CD14-positive monocyte (primary cell): ENCODE measurements at regions not wholly inside any gene's neighbourhood (a gene's known extent, or its start where the extent isn't known, plus 50 kb on each side); places are given as distances from the start of the nearest gene placed in this dataset.
"Not testable (repeated sequence)": the region's sequence is repeated elsewhere in the genome, so short reads cannot be mapped to it uniquely, and the experiment has no call there.

Source experiments
- DNase-seq, 3 donors: peaks; one replicate each; pipeline ENCODE4 v3.0.0-alpha.2; 2011 to 2022
- H2AFZ ChIP-seq: 2 replicates; pipeline ENCODE4 v1.6.0; 2012; ENCODE audit warnings: mild to moderate bottlenecking, low read depth, low read length, inconsistent platforms; ENCODE audit not compliant: insufficient read depth, poor library complexity, severe bottlenecking
- H3K27ac ChIP-seq, 2 donors: 1 replicate in 1 of 2; 2 replicates in 1 of 2; pipeline ENCODE4 v1.5.1; 2012 to 2013; ENCODE audit warnings: low read length in 2 of 2, control low read depth in 1 of 2, inconsistent platforms in 1 of 2, low read depth in 1 of 2, mild to moderate bottlenecking in 1 of 2
- H3K27me3 ChIP-seq, 2 donors: one replicate each; pipeline versions ENCODE4 v1.6.0 to v1.6.1; 2011 to 2013; ENCODE audit warnings: low read length in 2 of 2; ENCODE audit not compliant: control insufficient read depth in 2 of 2, insufficient read depth in 2 of 2
- H3K36me3 ChIP-seq, 2 donors: replicated peaks in 1 of 2; 1 replicate in 1 of 2; 2 replicates in 1 of 2; pipeline versions ENCODE4 v1.5.1 to v1.6.1; 2012 to 2013; ENCODE audit warnings: low read length in 2 of 2, control low read depth in 1 of 2, inconsistent platforms in 1 of 2, mild to moderate bottlenecking in 1 of 2; ENCODE audit not compliant: insufficient read depth in 2 of 2, control insufficient read depth in 1 of 2
- H3K4me1 ChIP-seq, 2 donors: 1 replicate in 1 of 2; 2 replicates in 1 of 2; pipeline versions ENCODE4 v1.5.1 to v1.6.1; 2012 to 2013; ENCODE audit warnings: low read length in 2 of 2, control low read depth in 1 of 2, inconsistent platforms in 1 of 2, mild to moderate bottlenecking in 1 of 2, moderate library complexity in 1 of 2; ENCODE audit not compliant: insufficient read depth in 2 of 2, control insufficient read depth in 1 of 2
- H3K4me2 ChIP-seq: replicated peaks from 2 replicates; pipeline ENCODE3; 2012; ENCODE audit warnings: low read length, moderate library complexity, mild to moderate bottlenecking; ENCODE audit not compliant: poor library complexity, severe bottlenecking; ENCODE audit errors: extremely low read depth
- H3K4me3 ChIP-seq, 3 experiments: fragments of 200-600 bp in 1 of 3; sonication (generic) in 1 of 3; replicated peaks in 1 of 3; 1 replicate in 2 of 3; 2 replicates in 1 of 3; pipeline ENCODE4 v1.5.1; 2011 to 2013; ENCODE audit warnings: low read length in 3 of 3, mild to moderate bottlenecking in 3 of 3, control low read depth in 2 of 3, low read depth in 2 of 3, inconsistent platforms in 1 of 3, moderate library complexity in 1 of 3
- H3K79me2 ChIP-seq: 2 replicates; pipeline ENCODE4 v1.6.0; 2012; ENCODE audit warnings: mild to moderate bottlenecking, control low read depth, inconsistent platforms, low read length, moderate library complexity; ENCODE audit not compliant: insufficient read depth
- H3K9ac ChIP-seq: 2 replicates; pipeline ENCODE4 v1.6.0; 2017; ENCODE audit warnings: low read length, mild to moderate bottlenecking; ENCODE audit not compliant: insufficient read depth, poor library complexity, severe bottlenecking
- H3K9me3 ChIP-seq, 2 donors: replicated peaks in 1 of 2; 1 replicate in 1 of 2; 2 replicates in 1 of 2; pipeline versions ENCODE4 v1.5.1 to v1.6.1; 2012 to 2013; ENCODE audit warnings: low read length in 2 of 2, control low read depth in 1 of 2; ENCODE audit not compliant: control insufficient read depth in 1 of 2, insufficient read depth in 1 of 2
- H4K20me1 ChIP-seq: 2 replicates; pipeline ENCODE4 v1.6.0; 2012; ENCODE audit warnings: mild to moderate bottlenecking, low read length, control low read depth, moderate library complexity; ENCODE audit not compliant: insufficient read depth
- H3K27ac Mint-ChIP-seq, 7 donors: one replicate each; pipeline ENCODE4 v1.8.0; 2020; ENCODE audit warnings: mild to moderate bottlenecking in 7 of 7, mixed read lengths in 7 of 7, moderate library complexity in 6 of 7, inconsistent platforms in 2 of 7
- H3K27me3 Mint-ChIP-seq, 3 donors: one replicate each; pipeline ENCODE4 v1.8.0; 2021 to 2022; ENCODE audit warnings: low read depth in 3 of 3, mild to moderate bottlenecking in 3 of 3, mixed read lengths in 3 of 3, moderate library complexity in 3 of 3, inconsistent platforms in 1 of 3
- H3K36me3 Mint-ChIP-seq, 2 donors: one replicate each; pipeline ENCODE4 v1.8.0; 2020; ENCODE audit warnings: mixed read lengths in 2 of 2, inconsistent platforms in 1 of 2, mild to moderate bottlenecking in 1 of 2
- H3K4me1 Mint-ChIP-seq: one replicate; pipeline ENCODE4 v1.8.0; 2020; ENCODE audit warnings: mild to moderate bottlenecking, mixed read lengths
- H3K4me3 Mint-ChIP-seq, 2 donors: one replicate each; pipeline ENCODE4 v1.8.0; 2020; ENCODE audit warnings: mild to moderate bottlenecking in 2 of 2, mixed read lengths in 2 of 2, moderate library complexity in 1 of 2
- H3K9me3 Mint-ChIP-seq, 7 donors: one replicate each; pipeline ENCODE4 v1.8.0; 2020 to 2022; ENCODE audit warnings: mixed read lengths in 7 of 7, mild to moderate bottlenecking in 6 of 7, moderate library complexity in 6 of 7, inconsistent platforms in 2 of 7
- WGBS: methylation state at CpG from one replicate; pipeline ENCODE4 v1.1.5; 2013; ENCODE audit warnings: missing lambda C conversion rate; ENCODE audit not compliant: insufficient coverage; 5-methylcytosine and 5-hydroxymethylcytosine counted together
- intact Hi-C, 2 donors: fragments of 100-400 bp; cut with micrococcal nuclease; formaldehyde crosslinking; loops; one replicate each; pipeline versions ENCODE4 v1.15.0 to v1.15.1; 2023
- TF ChIP-seq, protein P1 (sequence below): fragments of 200-600 bp; IDR thresholded peaks from one replicate; pipeline ENCODE4 v1.8.0; 2022; ENCODE audit warnings: antibody characterized with exemption, mild to moderate bottlenecking

- DNase-seq = no peak
- Histone ChIP-seq H3K4me2 (no peak overlapping the region), H3K9ac (no peak overlapping the region), H3K4me3 (no peak overlapping the region), H3K9me3 (peaks cover 11 to 20% of the 10 kb centered on the region in 2 donors), H3K79me2 (no peaks in the 10 kb centered on the region), H4K20me1 (no peaks in the 10 kb centered on the region), H3K36me3 (no peaks in the 10 kb centered on the region), H3K4me1 (no peaks in the 10 kb centered on the region), H3K27ac (no peak overlapping the region), H3K27me3 (no peaks in the 10 kb centered on the region), H2AFZ (no peak overlapping the region)
- Mint-ChIP-seq H3K4me3 (no peak overlapping the region), H3K27ac (no peak overlapping the region), H3K4me1 (no peaks in the 10 kb centered on the region), H3K27me3 (no peaks in the 10 kb centered on the region), H3K36me3 (no peaks in the 10 kb centered on the region), H3K9me3 (peaks cover 7 to 20% (median 11%) of the 10 kb centered on the region in 7 donors)
- intact Hi-C loops = no loop called here
- 90% methylated on average over 3 of the region's 6 CpGs for WGBS
- TF ChIP-seq, protein P1, sequence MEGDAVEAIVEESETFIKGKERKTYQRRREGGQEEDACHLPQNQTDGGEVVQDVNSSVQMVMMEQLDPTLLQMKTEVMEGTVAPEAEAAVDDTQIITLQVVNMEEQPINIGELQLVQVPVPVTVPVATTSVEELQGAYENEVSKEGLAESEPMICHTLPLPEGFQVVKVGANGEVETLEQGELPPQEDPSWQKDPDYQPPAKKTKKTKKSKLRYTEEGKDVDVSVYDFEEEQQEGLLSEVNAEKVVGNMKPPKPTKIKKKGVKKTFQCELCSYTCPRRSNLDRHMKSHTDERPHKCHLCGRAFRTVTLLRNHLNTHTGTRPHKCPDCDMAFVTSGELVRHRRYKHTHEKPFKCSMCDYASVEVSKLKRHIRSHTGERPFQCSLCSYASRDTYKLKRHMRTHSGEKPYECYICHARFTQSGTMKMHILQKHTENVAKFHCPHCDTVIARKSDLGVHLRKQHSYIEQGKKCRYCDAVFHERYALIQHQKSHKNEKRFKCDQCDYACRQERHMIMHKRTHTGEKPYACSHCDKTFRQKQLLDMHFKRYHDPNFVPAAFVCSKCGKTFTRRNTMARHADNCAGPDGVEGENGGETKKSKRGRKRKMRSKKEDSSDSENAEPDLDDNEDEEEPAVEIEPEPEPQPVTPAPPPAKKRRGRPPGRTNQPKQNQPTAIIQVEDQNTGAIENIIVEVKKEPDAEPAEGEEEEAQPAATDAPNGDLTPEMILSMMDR = no peak
These were observed 76.9 kb upstream of the ALG10 start for GRCh38 chr12:33945438-33945784.

DNA sequence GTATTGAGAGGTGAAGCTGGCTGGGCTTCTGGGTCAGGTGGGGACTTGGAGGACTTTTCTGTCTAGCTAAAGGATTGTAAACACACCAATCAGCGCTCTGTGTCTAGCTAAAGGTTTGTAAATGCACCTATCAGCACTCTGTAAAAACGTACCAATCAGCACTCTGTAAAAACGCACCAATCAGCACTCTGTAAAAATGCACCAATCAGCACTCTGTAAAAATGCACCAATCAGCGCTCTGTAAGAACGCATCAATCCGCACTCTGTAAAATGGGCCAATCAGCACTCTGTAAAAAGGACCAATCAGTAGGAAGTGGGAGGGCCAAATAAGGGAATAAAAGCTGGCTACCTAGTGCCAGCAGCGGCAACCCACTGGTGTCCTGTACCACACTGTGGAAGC lies 56.1 kb upstream of the ALG10 start:
- H3K9ac ChIP-seq, H3K36me3 ChIP-seq, H3K27ac ChIP-seq, H3K79me2 ChIP-seq, H4K20me1 ChIP-seq, H3K4me1 ChIP-seq, H3K27me3 Mint-ChIP-seq, H3K27ac Mint-ChIP-seq, H3K4me2 ChIP-seq, H3K36me3 Mint-ChIP-seq, intact Hi-C loops, H3K9me3 Mint-ChIP-seq, DNase-seq, H3K27me3 ChIP-seq, H3K4me3 Mint-ChIP-seq, H3K4me3 ChIP-seq, H2AFZ ChIP-seq, H3K4me1 Mint-ChIP-seq: not testable (repeated sequence)
- peaks cover 8 to 12% of the 10 kb centered on the region in 2 donors for H3K9me3 ChIP-seq
- 100% methylated on average over 5 of the region's 7 CpGs for WGBS
